GM12878 (cell line): ENCODE measurements at regions not wholly inside any gene's neighbourhood (a gene's known extent, or its start where the extent isn't known, plus 50 kb on each side); places are given as distances from the start of the nearest gene placed in this dataset.

Source experiments
- ATAC-seq: fragments of 200-7000 bp; cut with Tn5 transposase; 3 replicates; pipeline ENCODE4 v1.9.1; 2020; ENCODE audit warnings: mild to moderate bottlenecking, moderate library complexity
- BruUV-seq: library from RNA; stranded (reverse); fragments of 400-500 nt; replicated peaks from 2 replicates; lab custom pipeline; 2021; lab: Mats Ljungman, UMichigan
- CTCF ChIA-PET: fragments of 300-600 bp; sonication (Branson Sonifier 250); formaldehyde crosslinking; extraction: SDS; loops from one replicate; lab custom pipeline; 2021; ENCODE audit warnings: inconsistent platforms; lab: Yijun Ruan, JAX
- POLR2A ChIA-PET: fragments of 350-600 bp; formaldehyde crosslinking; extraction: SDS; loops from one replicate; lab custom pipeline; 2021; ENCODE audit warnings: inconsistent platforms; lab: Charles Lee
- RAD21 ChIA-PET: fragments of 300-600 bp; sonication (Branson Sonifier 250); formaldehyde crosslinking; loops from one replicate; lab custom pipeline; 2023; ENCODE audit warnings: antibody characterized with exemption; ENCODE audit not compliant: unreplicated experiment; lab: Charles Lee
- SMC1A ChIA-PET: fragments of 300-600 bp; sonication (Branson Sonifier 250); formaldehyde crosslinking; loops from one replicate; lab custom pipeline; 2023; ENCODE audit not compliant: unreplicated experiment, uncharacterized antibody; lab: Charles Lee
- DNase-seq: peaks from one replicate; pipeline ENCODE4 v3.0.0-alpha.2; 2011; ENCODE audit warnings: low read depth, low spot score
- FAIRE-seq: peaks from 3 replicates; lab custom pipeline; 2011; peaks lifted over from hg19 to GRCh38; lab: Jason Lieb, UNC
- H2AFZ ChIP-seq: 2 replicates; pipeline ENCODE4 v1.6.0; 2011; ENCODE audit warnings: low read depth, low read length, control low read depth; ENCODE audit not compliant: control insufficient read depth
- H3K27ac ChIP-seq: 2 replicates; pipeline ENCODE4 v1.5.1; 2011; ENCODE audit warnings: control low read depth; ENCODE audit not compliant: control insufficient read depth, insufficient read depth
- H3K27me3 ChIP-seq, 2 experiments: replicated peaks in 1 of 2; 2 replicates each; pipeline versions ENCODE4 v1.6.0 to v1.6.1; 2011; ENCODE audit warnings: low read length in 1 of 2; ENCODE audit not compliant: control insufficient read depth in 2 of 2, insufficient read depth in 2 of 2
- H3K36me3 ChIP-seq, 2 experiments: 2 replicates each; pipeline ENCODE4 v1.5.1; 2011; ENCODE audit warnings: low read length in 1 of 2; ENCODE audit not compliant: control insufficient read depth in 2 of 2, insufficient read depth in 2 of 2
- H3K4me1 ChIP-seq: 2 replicates; pipeline ENCODE4 v1.6.1; 2011; ENCODE audit warnings: mild to moderate bottlenecking, low read length, moderate library complexity, mixed read lengths; ENCODE audit not compliant: control insufficient read depth, insufficient read depth
- H3K4me2 ChIP-seq: 2 replicates; pipeline ENCODE4 v1.6.0; 2011; ENCODE audit warnings: control low read depth; ENCODE audit not compliant: control insufficient read depth, insufficient read depth
- H3K4me3 ChIP-seq: fragments of 200-600 bp; sonication (generic); 2 replicates; pipeline ENCODE4 v1.5.1; 2016
- H3K79me2 ChIP-seq: 2 replicates; pipeline ENCODE4 v1.6.0; 2011; ENCODE audit warnings: low read length; ENCODE audit not compliant: control insufficient read depth, insufficient read depth
- H3K9ac ChIP-seq: 2 replicates; pipeline ENCODE4 v1.8.0; 2011; ENCODE audit warnings: low read length, control low read depth, mixed read lengths; ENCODE audit not compliant: control insufficient read depth, insufficient read depth
- H3K9me3 ChIP-seq: replicated peaks from 3 replicates; pipeline ENCODE4 v1.5.1; 2011; ENCODE audit warnings: mild to moderate bottlenecking, low read length; ENCODE audit not compliant: control insufficient read depth, insufficient read depth
- H4K20me1 ChIP-seq: 2 replicates; pipeline ENCODE4 v1.6.0; 2011; ENCODE audit not compliant: control insufficient read depth, insufficient read depth
- ASH2L ChIP-seq: fragments of 300-600, 200-600 bp; sonication (generic); IDR thresholded peaks from 2 replicates; pipeline ENCODE4 v1.6.1; 2017; ENCODE audit warnings: low read depth, mild to moderate bottlenecking, borderline replicate concordance
- CHD4 ChIP-seq: fragments of 200-600 bp; sonication (generic); IDR thresholded peaks from 2 replicates; pipeline ENCODE4 v1.6.1; 2016; ENCODE audit warnings: mild to moderate bottlenecking
- E2F8 ChIP-seq: fragments of 450-650 bp; IDR thresholded peaks from 2 replicates; pipeline ENCODE4 v1.6.1; 2018; ENCODE audit warnings: mild to moderate bottlenecking, low read depth, moderate library complexity; ENCODE audit not compliant: partially characterized antibody
- ETV6 ChIP-seq, 2 experiments: fragments of 450-650 bp in 1 of 2; IDR thresholded peaks in 1 of 2; conservative IDR thresholded peaks in 1 of 2; 2 replicates each; pipeline ENCODE4 v1.6.1; 2014; ENCODE audit warnings: antibody characterized with exemption in 1 of 2, borderline replicate concordance in 1 of 2, low read depth in 1 of 2, mild to moderate bottlenecking in 1 of 2, moderate library complexity in 1 of 2
- FOXK2 ChIP-seq: fragments of 450-650 bp; IDR thresholded peaks from 2 replicates; pipeline ENCODE4 v1.6.1; 2017; ENCODE audit warnings: mild to moderate bottlenecking, moderate library complexity
- HSF1 ChIP-seq: fragments of 150-350 bp; IDR thresholded peaks from 2 replicates; pipeline ENCODE4 v1.6.1; 2014; ENCODE audit warnings: mild to moderate bottlenecking, low read depth, low read length
- MEF2A ChIP-seq: IDR thresholded peaks from 2 replicates; pipeline ENCODE4 v1.6.1; 2011; ENCODE audit warnings: low read depth, mild to moderate bottlenecking, low read length, moderate library complexity; ENCODE audit not compliant: insufficient read depth
- MTA2 ChIP-seq: fragments of 450-650 bp; IDR thresholded peaks from 2 replicates; pipeline ENCODE4 v1.6.1; 2016; ENCODE audit warnings: low read depth, mild to moderate bottlenecking, moderate library complexity
- NR2F1 ChIP-seq: fragments of 450-650 bp; conservative IDR thresholded peaks from 2 replicates; pipeline ENCODE4 v1.6.1; 2017; ENCODE audit warnings: mild to moderate bottlenecking
- POLR2AphosphoS2 ChIP-seq: IDR thresholded peaks from 2 replicates; pipeline ENCODE4 v1.6.1; 2011; ENCODE audit warnings: low read depth, mild to moderate bottlenecking, low read length, improper control_type of control experiment, moderate library complexity
- RFX5 ChIP-seq: IDR thresholded peaks from 2 replicates; pipeline ENCODE4 v1.6.1; 2011; ENCODE audit warnings: low read depth, low read length, improper control_type of control experiment
- SMAD5 ChIP-seq: IDR thresholded peaks from 2 replicates; pipeline ENCODE4 v1.6.1; 2016; ENCODE audit warnings: antibody characterized with exemption, low read depth
- SP1 ChIP-seq: IDR thresholded peaks from one replicate; pipeline ENCODE4 v1.6.1; 2011; ENCODE audit warnings: low read depth, low read length
- SREBF2 ChIP-seq: IDR thresholded peaks from 2 replicates; pipeline ENCODE4 v1.6.1; 2012; ENCODE audit warnings: mild to moderate bottlenecking, low read length
- in situ Hi-C: fragments of 300-500 bp; cut with MboI; formaldehyde crosslinking; loops from 9 replicates; pipeline ENCODE4 v1.14.3; 2018; ENCODE audit warnings: mixed read lengths
- intact Hi-C: fragments of 100-400 bp; cut with micrococcal nuclease; formaldehyde crosslinking; loops from one replicate; pipeline ENCODE4 v1.14.2; 2022; ENCODE audit not compliant: unreplicated experiment

GRCh38 chr1:214717351-214717750 is 114.4 kb downstream of the CENPF start (continued):
- TF ChIP-seq RFX5 (no peak), SREBF2 (no peak)
- TF ChIP-seq, all 136 proteins: peak for 0

GRCh38 chr1:214718724-214719123 is 115.7 kb downstream of the CENPF start:
- no peaks in the 10 kb centered on the region for H4K20me1 ChIP-seq
- SMC1A ChIA-PET = no interaction called here
- no peak overlapping the region for H3K27ac ChIP-seq
- no peaks in the 10 kb centered on the region; a peak in 1 of 4 replicates for H3K27me3 ChIP-seq
- BruUV-seq = no TSS peak
- no peak overlapping the region for H3K4me2 ChIP-seq
- no peaks in the 10 kb centered on the region for H3K4me1 ChIP-seq
- DNase-seq (no peak), ATAC-seq (no peak), FAIRE-seq (no peak)
- H3K9me3 ChIP-seq = no peaks in the 10 kb centered on the region
- in situ Hi-C loops (no loop called here), intact Hi-C loops (no loop called here)
- POLR2A ChIA-PET = no interaction called here
- H3K79me2 ChIP-seq = no peaks in the 10 kb centered on the region
- H2AFZ ChIP-seq = no peak overlapping the region
- TF ChIP-seq MEF2A (no peak), CHD4 (no peak), SP1 (no peak), SMAD5 (no peak), POLR2AphosphoS2 (no peak), ETV6 (conservative IDR thresholded peaks at IDR 0.05 in 1 of 2, IDR thresholded peaks at IDR 0.05 in 1 of 2; ENCODE audit: borderline replicate concordance in 1 of 2, low read depth in 1 of 2) (no peak), ASH2L (no peak), MTA2 (no peak), FOXK2 (no peak), HSF1 (no peak), NR2F1 (no peak), SREBF2 (no peak), E2F8 (no peak)
- RAD21 ChIA-PET = no interaction called here
- H3K9ac ChIP-seq = no peak overlapping the region
- H3K4me3 ChIP-seq = no peak overlapping the region
- no peaks in the 10 kb centered on the region for H3K36me3 ChIP-seq
- CTCF ChIA-PET = no interaction called here
